Dermis microvascular lymphatic vessel endothelial cell (primary cell): ENCODE measurements at regions not wholly inside any gene's neighbourhood (a gene's known extent, or its start where the extent isn't known, plus 50 kb on each side); places are given as distances from the start of the nearest gene placed in this dataset.
"Not testable (repeated sequence)": the region's sequence is repeated elsewhere in the genome, so short reads cannot be mapped to it uniquely, and the experiment has no call there.

Experiments
- DNase-seq, 2 donors: peaks; one replicate each; pipeline versions ENCODE4 v3.0.0 to v3.0.0-alpha.2; 2010; ENCODE audit warnings: low read depth in 2 of 2

DNA sequence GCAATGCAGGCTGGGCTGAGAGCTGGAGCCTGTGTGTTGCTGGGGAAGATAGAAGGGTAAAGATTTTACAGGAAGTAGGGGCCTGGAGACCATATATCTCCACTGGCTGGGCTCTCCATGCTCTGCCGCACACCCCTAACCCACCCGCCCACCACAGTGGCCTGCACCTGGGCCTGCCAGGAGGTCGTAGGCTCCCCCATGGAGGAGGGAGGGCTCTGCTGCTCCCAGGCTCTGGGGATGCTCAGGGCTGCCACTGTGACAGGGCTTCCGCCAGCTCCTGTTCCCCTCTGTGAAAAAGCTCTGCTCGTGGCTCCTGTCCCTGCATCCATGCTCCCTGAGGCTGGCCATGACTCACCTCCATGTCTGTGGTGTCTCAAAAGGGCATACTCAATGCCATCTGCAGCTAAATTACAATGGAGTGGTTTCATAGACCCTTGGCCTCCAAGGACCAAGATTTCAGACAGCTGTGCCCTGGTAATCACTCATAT lies 106.0 kb downstream of the CXCL12 start:
- no peak for DNase-seq

DNA sequence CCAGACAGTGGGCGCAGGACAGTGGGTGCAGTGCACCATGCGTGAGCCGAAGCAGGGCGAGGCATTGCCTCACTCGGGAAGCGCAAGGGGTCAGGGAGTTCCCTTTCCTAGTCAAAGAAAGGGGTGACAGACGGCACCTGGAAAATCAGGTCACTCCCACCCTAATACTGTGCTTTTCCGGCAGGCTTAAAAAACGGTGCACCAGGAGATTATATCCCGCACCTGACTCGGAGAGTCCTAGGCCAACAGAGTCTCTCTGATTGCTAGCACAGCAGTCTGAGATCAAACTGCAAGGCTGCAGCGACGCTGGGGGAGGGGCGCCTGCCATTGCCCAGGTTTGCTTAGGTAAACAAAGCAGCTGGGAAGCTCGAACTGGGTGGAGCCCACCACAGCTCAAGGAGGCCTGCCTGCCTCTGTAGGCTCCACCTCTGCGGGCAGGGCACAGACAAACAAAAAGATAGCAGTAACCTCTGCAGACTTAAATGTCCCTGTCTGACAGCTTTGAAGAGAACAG lies 116.4 kb downstream of the CXCL12 start:
- not testable (repeated sequence) for DNase-seq

DNA sequence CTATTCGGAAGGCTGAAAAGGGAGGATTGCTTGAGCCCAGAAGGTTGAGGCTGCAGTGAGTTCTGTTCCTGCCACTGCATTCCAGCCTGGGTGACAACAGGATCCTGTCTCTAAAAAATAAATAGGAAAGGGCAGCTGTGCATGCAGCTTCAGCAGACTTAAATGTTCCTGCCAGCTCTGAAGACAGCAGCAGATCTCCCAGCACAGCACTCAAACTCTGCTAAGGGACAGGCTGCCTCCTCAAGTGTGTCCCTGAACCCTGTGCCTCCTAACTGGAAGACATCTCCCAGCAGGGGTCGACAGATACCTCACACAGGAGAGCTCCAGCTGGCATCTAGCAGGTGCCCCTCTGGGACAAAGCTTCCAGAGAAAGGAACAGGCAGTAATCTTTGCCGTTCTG lies 117.9 kb downstream of the CXCL12 start:
- no peak for DNase-seq

DNA sequence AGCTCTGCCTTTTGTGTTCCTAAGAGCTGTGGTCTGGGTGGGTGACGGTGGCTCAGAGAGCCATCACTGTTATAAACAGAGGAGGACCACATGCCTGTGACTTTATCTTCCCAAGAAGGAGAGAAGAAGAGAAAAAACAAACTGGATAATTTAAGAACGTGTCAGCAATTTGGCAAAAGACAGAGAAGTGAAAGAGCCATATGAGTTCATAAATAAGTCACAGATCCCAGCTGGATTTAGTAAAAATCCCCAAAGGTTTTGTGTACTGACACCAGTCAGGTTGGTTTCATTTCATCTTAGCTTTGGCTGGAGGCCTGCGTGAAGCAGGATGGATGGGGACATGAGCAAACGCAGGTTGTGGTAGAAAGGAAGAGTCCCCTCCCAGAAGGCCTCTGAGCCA lies 120.7 kb downstream of the CXCL12 start:
- no peak for DNase-seq

DNA sequence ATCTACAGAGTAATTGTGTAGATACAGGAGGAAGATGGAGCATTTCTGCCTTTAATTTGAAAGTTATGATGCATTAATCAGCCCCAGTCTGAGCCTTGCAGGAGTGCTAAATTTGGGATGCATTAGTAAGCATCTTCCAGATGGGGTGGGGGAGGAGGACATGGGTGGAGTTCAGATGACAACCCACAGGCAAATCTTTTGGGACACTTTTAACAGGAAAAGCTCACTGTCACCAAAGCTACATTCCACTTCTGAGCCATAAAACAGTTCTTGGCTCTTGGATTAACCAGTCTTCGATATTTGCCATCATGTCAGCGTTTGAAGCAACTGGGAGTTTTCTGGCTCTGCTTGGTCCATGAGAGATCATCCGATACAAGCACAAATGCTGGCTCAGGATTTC lies 121.1 kb downstream of the CXCL12 start:
- DNase-seq = no peak

DNA sequence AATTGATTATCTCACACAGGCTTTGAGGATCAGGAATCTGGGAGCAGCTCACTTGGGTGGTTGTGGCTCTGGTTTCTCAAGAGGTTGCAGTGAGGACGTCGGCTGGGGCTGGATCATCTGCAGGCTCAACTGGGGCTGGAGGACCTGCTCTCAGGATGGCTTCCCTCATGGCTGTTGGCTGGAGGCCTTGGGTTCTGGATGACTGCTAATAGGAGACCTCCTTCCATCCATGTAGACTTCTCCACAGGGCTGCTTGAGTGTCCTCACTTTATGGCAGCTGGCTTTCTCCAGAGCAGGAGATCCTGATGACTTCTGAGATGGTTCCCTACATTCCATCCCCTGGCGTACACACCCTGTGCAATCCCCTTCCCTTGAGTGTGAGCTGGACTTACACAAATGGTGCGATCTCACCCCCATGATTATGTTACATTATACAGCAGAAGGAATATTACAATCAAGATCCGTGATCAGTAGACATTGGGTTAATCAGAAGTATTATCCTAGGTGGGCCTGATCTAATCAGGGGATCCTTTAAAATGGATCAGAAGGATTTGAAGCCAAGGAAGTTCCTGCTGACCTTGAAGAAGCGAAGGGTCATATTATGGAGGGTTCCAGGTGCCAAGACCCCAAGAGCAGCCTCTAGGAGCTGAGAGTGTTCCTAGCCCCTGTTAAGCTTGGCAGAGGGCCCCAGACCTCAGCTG lies 122.2 kb downstream of the CXCL12 start:
- no peak for DNase-seq

DNA sequence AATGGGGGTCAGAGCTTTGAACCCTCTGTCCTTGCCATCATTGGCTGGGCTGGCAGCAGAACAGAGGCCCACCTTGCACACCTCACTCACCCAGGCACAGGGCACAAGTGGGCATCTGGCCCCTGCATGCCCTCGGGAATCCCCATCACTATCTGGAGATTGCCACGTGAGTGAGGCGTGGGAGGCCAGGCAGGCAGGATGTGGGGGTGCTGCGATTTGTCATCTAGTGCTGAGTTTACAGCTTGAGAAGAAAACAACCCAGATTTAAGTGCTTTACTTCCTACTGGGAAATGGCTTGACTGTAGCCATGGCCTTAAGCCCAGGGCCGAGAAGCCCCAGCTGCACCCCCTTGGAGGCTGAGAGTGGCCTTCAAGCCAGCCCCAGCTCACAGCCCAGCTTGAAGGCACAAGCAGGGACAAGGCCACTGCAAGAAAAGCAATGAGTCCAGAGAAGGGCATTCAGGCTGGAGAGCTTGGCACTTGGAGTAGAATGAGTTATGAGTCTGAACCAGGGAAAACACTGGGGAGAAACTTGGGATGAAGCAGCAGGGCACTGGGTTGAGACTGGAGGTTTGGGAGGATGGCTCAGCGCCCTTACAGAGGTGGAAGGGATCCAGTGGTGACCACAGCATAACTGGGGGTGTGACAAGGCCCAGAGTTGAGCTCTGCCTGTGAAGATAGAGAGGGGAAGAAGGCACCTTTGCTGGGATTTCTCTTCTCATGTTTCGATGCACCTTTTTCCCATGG lies 123.0 kb downstream of the CXCL12 start:
- no peak for DNase-seq

DNA sequence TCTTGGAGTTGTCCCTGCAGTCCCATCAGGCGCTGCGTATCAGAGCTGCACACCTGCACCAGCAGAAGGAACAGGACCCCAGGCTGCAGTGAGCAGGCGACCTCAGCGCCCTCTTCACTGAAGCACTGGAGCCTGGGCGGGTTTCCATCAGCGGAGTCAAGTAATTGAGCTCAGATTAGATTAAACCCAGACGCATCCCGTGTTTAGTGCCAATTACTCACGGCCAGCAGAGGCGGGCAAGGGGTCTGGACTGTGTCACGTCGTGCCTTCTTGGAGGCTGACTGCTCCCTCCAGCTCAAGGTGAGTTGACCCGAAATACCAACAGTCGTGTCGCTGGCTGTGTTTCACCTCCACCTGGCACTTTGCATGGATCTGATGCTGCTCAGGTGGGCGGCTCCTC lies 123.6 kb downstream of the CXCL12 start:
- no peak for DNase-seq

DNA sequence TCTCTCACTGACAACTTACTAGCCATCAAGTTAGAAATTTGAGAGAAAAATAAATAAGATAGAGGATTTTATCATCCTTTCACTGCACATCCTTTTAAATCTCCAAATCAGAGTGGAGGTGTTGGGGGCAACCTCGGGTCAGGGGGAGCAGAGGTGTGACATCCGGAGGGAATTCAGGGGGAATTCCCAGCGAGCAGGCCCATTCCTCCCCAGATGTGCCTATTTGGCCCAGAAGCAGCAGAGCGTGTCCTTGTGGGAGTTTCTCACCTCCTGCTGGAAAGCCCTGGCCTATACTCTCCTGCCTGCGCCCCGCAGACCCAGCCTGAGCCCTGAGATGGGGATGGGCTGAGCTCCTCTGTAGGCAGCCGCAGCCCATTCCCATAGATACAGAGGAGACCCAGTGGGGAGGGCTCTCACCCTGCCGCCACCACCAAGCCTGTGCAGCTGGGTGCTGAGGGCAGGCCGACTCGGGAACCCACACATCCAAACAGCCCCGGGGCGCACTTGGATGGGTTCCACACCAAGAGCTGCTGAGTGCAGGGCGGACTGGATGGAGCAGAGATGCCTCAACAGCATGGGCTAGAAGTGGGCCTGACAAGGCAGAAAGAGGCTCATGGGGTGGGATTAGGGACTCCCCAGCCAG lies 124.5 kb downstream of the CXCL12 start:
- DNase-seq = no peak

DNA sequence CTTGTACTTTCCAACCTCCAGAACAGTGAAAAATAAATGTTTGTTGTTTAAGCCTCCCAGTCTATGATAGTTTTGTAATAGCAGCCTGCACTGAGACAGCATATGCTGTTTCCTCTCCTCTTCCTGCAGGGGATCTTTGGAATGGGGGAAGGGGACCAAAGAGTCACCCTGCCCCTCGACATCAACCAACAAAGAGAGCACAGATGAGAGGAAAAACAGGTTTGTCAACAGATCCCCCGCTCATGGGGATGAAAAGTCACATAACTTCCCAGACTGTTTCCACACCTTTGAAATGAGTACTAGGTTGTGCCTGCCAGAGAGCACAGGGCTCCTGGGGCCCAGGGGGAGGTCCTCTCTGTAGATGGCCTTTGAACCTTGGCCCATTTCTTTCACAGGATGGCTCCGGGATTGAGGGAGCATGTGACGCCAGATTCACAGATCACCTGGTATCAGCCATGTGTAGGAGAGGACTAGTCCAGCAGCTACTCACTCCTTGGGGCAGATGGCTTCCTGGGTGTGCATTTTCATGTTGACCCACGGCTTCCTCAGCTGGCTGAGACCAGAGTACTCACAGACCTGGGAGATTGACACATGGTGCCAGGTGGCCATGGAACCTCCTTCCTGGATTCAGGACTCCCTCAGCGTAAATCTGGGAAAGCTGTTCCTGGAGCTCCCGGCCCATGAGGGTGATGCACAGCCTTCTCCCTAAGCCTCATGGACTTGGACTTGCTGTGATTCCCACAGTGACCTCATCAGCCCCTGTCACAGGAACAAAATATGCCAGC lies 125.6 kb downstream of the CXCL12 start:
- no peak for DNase-seq

DNA sequence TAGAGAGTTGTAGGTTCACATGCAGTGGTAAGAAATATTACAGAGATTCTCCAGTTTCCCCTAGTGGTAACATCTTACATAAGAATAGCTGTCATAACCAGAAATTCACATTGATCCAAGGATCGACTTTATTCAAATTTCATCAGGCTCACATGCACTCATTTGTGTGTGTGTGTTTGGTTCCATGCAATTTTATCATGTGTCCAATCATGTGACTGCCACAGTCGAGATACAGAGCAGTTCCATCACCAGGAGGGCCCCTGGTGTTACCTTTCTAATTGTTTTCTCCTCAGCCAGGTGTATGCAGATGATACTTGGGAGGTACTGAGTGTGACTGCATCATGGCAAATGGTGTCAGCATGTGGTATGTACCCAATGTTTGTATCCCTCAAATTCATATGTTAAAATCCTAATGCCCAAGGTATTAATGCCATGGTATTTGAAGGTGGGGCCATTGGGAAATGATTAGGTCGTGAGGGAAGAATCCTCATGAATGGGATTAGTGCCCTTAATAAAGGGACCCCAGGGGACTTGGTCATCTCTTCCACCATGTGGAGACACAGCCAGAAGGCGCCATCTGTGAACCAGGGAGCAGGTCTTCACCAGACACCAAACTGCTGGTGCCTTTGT lies 126.3 kb downstream of the CXCL12 start:
- no peak for DNase-seq

DNA sequence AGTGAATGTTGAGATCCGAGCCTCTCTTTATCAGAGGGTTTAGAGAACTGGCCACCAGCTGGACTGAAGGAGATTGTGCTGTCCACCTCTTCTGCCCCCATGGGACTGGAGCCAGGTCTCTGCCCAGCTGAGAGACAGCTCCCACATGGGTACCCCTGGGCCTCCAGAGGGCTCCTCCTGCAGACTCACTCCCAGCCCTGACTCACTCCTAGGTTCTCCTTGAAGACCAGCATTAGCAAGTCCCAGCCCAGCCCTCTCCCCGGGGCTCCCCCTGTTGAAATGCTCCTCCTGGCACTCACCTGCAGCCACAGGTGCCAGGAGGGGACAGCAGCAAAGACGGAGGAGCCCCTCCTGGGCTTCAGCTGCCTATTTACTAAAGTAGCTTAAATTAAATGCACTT lies 126.9 kb downstream of the CXCL12 start:
- no peak for DNase-seq

DNA sequence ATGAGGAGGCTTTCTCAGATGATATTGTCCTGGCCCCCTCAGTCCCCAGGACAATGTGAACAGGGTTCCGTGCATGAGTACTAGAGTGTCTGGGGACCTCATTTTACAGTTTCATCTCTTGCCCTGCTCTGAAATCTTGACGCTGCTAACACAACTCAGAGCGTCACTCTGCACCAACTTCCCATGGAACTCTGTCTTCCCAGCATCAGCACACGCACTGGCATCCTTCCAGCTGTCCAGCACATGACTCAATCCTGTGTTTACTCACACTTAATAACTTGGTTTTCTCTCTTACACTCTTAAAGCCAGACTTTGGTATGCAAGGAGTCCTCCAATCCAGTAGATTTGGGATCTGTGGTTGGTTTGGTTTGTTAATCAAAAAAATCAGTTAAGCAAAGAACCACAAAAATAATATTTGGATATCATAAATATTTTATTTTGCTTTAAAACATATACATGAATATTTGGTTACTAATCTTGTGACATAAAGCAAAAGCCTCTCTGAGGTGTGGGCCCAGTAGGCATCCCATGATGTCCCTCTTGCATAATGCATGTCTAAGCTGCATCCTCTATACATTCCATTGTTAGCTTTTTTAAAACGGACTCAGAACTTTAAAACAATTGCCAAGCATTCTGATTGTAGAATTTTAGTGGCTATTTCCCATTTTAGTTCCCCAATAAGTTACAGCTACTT lies 131.0 kb downstream of the CXCL12 start:
- DNase-seq = peak in 1 of 2 donors; percentile 70

DNA sequence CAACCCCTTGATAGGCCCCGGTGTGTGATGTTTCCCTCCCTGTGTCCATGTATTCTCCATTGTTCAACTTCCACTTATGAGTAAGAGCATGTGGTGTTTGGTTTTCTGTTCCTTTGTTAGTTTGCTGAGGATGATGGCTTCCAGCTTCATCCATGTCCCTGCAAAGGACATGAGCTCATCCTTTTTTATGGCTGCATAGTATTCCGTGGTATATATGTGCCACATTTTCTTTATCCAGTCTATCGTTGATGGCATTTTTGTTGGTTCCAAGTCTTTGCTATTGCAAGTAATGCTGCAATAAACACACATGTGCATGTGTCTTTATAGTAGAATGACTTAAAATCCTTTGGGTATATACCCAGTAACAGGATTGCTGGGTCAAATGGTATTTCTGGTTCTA lies 132.3 kb downstream of the CXCL12 start:
- not testable (repeated sequence) for DNase-seq

DNA sequence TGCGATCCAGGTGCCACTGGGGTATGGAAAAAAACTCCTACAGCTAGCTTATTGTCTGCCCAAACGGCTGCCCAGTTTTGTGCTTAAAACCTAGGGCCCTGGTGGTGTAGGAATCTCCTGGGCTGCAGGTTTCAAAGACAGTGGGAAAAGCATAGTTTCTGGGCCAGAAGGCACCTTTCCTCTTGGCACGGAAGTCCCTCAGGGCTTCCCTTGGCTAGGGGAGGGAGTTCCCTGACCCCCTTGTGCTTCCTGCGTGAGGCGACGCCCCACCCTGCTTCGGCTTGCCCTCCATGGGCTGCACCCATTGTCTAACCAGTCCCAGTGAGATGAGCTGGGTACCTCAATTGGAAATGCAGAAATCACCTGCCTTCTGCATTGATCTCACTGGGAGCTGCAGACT lies 135.0 kb downstream of the CXCL12 start:
- not testable (repeated sequence) for DNase-seq

DNA sequence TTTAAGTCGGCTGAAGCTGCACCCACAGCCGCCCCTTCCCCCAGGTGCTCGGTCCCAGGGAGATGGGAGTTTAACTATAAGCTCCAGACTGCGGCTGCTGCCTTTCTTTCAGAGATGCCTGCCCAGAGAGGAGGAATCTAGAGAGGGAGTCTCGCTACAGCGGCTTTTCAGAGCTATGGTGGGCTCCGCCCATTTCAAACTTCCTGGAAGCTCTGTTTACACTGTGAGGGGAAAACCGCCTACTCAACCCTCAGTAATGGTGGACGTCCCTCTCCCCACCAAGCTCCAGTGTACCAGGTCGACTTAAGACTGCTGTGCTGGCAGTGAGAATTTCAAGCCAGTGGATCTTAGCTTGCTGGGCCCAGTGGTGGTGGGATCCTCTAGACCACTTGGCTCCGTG lies 135.4 kb downstream of the CXCL12 start:
- no peak for DNase-seq

DNA sequence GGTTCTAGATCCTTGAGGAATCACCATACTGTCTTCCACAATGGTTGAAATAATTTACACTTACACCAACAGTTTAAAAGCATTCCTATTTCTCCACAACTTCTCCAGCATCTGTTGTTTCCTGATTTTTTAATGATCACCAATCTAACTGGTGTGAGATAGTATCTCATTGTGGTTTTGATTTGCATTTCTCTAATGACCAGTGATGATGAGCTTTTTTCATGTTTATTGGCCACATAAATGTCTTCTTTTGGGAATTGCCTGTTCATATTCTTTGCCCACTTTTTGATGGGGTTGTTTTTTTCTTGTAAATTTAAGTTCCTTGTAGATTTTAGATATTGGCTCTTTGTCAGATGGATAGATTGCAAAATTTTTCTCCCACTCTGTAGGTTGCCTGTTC lies 138.2 kb downstream of the CXCL12 start:
- DNase-seq = not testable (repeated sequence)

DNA sequence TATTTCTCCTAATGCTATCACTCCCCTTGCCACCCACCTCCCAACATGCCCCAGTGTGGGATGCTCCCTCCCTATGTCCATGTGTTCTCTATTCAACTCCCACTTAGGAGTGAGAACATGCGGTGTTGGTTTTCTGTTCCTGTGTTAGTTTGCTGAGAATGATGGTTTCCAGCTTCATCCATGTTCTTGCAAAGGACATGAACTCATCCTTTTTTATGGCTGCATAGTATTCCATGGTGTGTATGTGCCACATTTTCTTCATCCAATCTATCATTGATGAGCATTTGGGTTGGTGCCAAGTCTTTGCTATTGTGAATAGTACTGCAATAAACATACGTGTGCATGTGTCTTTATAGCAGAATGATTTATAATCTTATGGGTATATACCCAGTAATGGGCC lies 138.6 kb downstream of the CXCL12 start:
- not testable (repeated sequence) for DNase-seq

DNA sequence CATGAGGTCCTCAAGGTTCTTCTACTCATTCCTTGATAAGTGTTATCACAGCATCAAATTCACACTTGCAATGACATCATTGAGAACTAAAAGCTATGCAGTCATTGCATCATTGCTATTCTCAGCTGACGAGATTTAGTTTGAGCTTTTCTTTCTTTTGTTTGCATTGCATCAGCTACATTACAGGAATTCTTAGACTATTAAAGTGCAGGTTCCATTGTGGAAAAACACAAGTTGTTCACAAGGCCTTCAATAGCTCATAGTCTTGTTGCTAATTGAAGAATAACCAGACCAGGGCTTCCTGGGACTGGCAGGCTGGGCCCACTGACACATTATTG lies 139.3 kb downstream of the CXCL12 start:
- no peak for DNase-seq

DNA sequence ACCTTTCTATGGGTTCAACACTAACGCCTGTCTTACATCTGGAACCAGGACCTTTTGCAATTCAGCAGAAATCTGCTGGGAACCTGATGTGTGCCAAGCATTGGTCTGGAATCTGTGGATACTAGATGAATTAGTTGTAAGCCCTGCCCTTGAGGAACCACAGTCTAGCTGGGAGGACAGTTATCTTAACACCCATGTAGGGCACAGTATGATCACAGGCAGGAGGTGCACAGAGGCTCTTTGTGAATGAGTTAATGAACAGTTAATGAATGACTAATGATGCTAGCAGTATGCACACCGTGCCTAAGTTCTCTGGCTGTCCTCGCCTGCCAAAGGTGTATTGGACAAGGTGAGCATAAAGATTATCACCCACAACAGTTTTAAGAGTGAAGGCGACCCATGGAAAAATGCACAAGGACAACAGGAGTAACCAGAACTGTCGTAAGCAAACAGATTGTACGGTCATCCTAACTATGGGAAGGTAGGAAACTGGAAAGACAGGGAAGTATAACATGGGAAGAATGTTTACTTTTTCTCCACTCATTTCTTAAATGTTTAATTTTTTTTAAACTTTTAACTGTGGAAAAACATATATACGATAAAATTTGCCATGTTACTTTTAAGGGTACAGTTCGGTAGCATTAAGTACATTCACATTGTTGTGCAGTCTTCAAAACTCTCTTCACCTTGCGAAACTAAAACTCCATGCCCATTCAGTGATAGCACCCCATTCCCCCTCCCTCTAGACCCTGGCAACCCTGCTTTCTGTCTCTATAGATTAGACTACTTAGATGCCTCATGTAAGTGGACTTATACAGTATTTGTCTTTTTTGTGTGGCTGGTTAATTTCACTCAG lies 139.9 kb downstream of the CXCL12 start:
- no peak for DNase-seq
